HEK293 (cell line): ENCODE measurements at regions not wholly inside any gene's neighbourhood (a gene's known extent, or its start where the extent isn't known, plus 50 kb on each side); places are given as distances from the start of the nearest gene placed in this dataset.

ENCODE experiments used
- CTCF ChIA-PET: fragments of 350-600 bp; formaldehyde crosslinking; extraction: SDS; loops from one replicate; lab custom pipeline; 2021; ENCODE audit warnings: antibody characterized with exemption; lab: Yijun Ruan, JAX
- POLR2A ChIA-PET: fragments of 300-600 bp; formaldehyde crosslinking; extraction: SDS; loops from one replicate; lab custom pipeline; 2020; ENCODE audit warnings: antibody characterized with exemption, inconsistent platforms; lab: Yijun Ruan, JAX
- H3K27ac ChIP-seq: fragments of 200-500 bp; sonication (Bioruptor generic); 2 replicates; pipeline ENCODE4 v1.5.1; 2014; ENCODE audit warnings: low read depth, low read length, control low read depth, inconsistent platforms; ENCODE audit errors: extremely low read depth
- H3K36me3 ChIP-seq, 2 experiments: fragments of 200-500 bp in 1 of 2; sonication (Bioruptor generic) in 1 of 2; 1 replicate in 1 of 2; 2 replicates in 1 of 2; pipeline ENCODE4 v1.5.1; 2014 to 2017; ENCODE audit warnings: inconsistent platforms in 2 of 2, low read length in 2 of 2; ENCODE audit not compliant: control insufficient read depth in 2 of 2, insufficient read depth in 1 of 2
- H3K4me1 ChIP-seq: fragments of 200-500 bp; sonication (Bioruptor generic); 2 replicates; pipeline ENCODE4 v1.5.1; 2014; ENCODE audit warnings: mild to moderate bottlenecking, low read length, inconsistent platforms; ENCODE audit not compliant: control insufficient read depth, insufficient read depth
- H3K4me3 ChIP-seq: 2 replicates; pipeline ENCODE4 v1.5.1; 2011; ENCODE audit warnings: low read depth, mild to moderate bottlenecking, control low read depth, low read length, moderate library complexity
- H3K9me3 ChIP-seq: fragments of 200-500 bp; sonication (Bioruptor generic); 2 replicates; pipeline ENCODE4 v1.5.1; 2014; ENCODE audit warnings: low read depth, low read length, inconsistent platforms; ENCODE audit not compliant: control insufficient read depth, insufficient read depth
- GLIS1 ChIP-seq: fragments of 450-650 bp; formaldehyde crosslinking; IDR thresholded peaks from 2 replicates; pipeline ENCODE4 v1.5.1; 2016; ENCODE audit warnings: missing biosample characterization, missing genetic modification characterization
- KLF17 ChIP-seq: fragments of 450-650 bp; formaldehyde crosslinking; IDR thresholded peaks from 2 replicates; pipeline ENCODE4 v1.5.1; 2016; ENCODE audit warnings: missing biosample characterization, missing genetic modification characterization
- PATZ1 ChIP-seq: fragments of 450-650 bp; formaldehyde crosslinking; IDR thresholded peaks from 2 replicates; pipeline ENCODE4 v1.5.1; 2016; ENCODE audit warnings: missing biosample characterization, missing genetic modification characterization
- PRDM6 ChIP-seq: fragments of 450-650 bp; formaldehyde crosslinking; IDR thresholded peaks from 2 replicates; pipeline ENCODE4 v1.5.1; 2017; ENCODE audit warnings: missing biosample characterization, missing genetic modification characterization
- ZBTB26 ChIP-seq: fragments of 450-650 bp; formaldehyde crosslinking; optimal IDR thresholded peaks from 2 replicates; pipeline ENCODE3; 2016; ENCODE audit warnings: missing biosample characterization, mild to moderate bottlenecking, missing genetic modification characterization
- ZBTB8A ChIP-seq: fragments of 450-650 bp; formaldehyde crosslinking; IDR thresholded peaks from 2 replicates; pipeline ENCODE4 v1.5.1; 2016; ENCODE audit warnings: missing biosample characterization, missing genetic modification characterization
- ZFP69B ChIP-seq: fragments of 450-650 bp; formaldehyde crosslinking; IDR thresholded peaks from 2 replicates; pipeline ENCODE4 v1.5.1; 2016; ENCODE audit warnings: missing biosample characterization, missing genetic modification characterization
- ZNF157 ChIP-seq: fragments of 450-650 bp; formaldehyde crosslinking; IDR thresholded peaks from 2 replicates; pipeline ENCODE4 v1.5.1; 2016; ENCODE audit warnings: missing biosample characterization, missing genetic modification characterization
- ZNF175 ChIP-seq: fragments of 450-650 bp; formaldehyde crosslinking; IDR thresholded peaks from 2 replicates; pipeline ENCODE4 v1.5.1; 2016; ENCODE audit warnings: missing biosample characterization, missing genetic modification characterization
- ZNF266 ChIP-seq: fragments of 450-650 bp; formaldehyde crosslinking; IDR thresholded peaks from 2 replicates; pipeline ENCODE4 v1.5.1; 2016; ENCODE audit warnings: missing biosample characterization, missing genetic modification characterization, low read depth
- ZNF280C ChIP-seq: fragments of 450-650 bp; formaldehyde crosslinking; IDR thresholded peaks from 2 replicates; pipeline ENCODE4 v1.5.1; 2016; ENCODE audit warnings: missing biosample characterization, missing genetic modification characterization
- ZNF404 ChIP-seq: fragments of 450-650 bp; formaldehyde crosslinking; IDR thresholded peaks from 2 replicates; pipeline ENCODE4 v1.5.1; 2017; ENCODE audit warnings: missing biosample characterization, missing genetic modification characterization
- ZNF473 ChIP-seq: fragments of 450-650 bp; formaldehyde crosslinking; IDR thresholded peaks from 2 replicates; pipeline ENCODE4 v1.5.1; 2017; ENCODE audit warnings: missing biosample characterization, missing genetic modification characterization
- ZNF529 ChIP-seq: fragments of 450-650 bp; formaldehyde crosslinking; IDR thresholded peaks from 2 replicates; pipeline ENCODE4 v1.5.1; 2017; ENCODE audit warnings: missing genetic modification characterization, missing biosample characterization; ENCODE audit not compliant: insufficient replicate concordance
- ZNF623 ChIP-seq: fragments of 450-650 bp; formaldehyde crosslinking; IDR thresholded peaks from 2 replicates; pipeline ENCODE4 v1.5.1; 2016; ENCODE audit warnings: missing biosample characterization, missing genetic modification characterization
- ZNF670 ChIP-seq: fragments of 450-650 bp; formaldehyde crosslinking; IDR thresholded peaks from 2 replicates; pipeline ENCODE4 v1.5.1; 2016; ENCODE audit warnings: missing biosample characterization, missing genetic modification characterization, low read depth
- ZNF843 ChIP-seq: fragments of 450-650 bp; formaldehyde crosslinking; IDR thresholded peaks from 2 replicates; pipeline ENCODE4 v1.5.1; 2016; ENCODE audit warnings: missing biosample characterization, missing genetic modification characterization
- ZXDB ChIP-seq: fragments of 450-650 bp; formaldehyde crosslinking; IDR thresholded peaks from 2 replicates; pipeline ENCODE4 v1.5.1; 2016; ENCODE audit warnings: missing biosample characterization, missing genetic modification characterization

GRCh38 chr9:106207298-106207697 lies 513.0 kb downstream of the TMEM38B start (continued):
- TF ChIP-seq ZNF266 (tag by site-specific recombination) (no peak), ZNF473 (tag by site-specific recombination) (no peak), PRDM6 (tag by site-specific recombination) (no peak), ZNF280C (no peak), GLIS1 (tag by site-specific recombination) (no peak), ZFP69B (tag by site-specific recombination) (no peak), ZNF157 (tag by site-specific recombination) (no peak)
- TF ChIP-seq, all 188 proteins: peak for 0

GRCh38 chr9:106218427-106218826 lies 524.1 kb downstream of the TMEM38B start:
- Histone ChIP-seq H3K4me3 (no peak overlapping the region), H3K9me3 (no peaks in the 10 kb centered on the region), H3K27ac (no peak overlapping the region), H3K36me3 (no peaks in the 10 kb centered on the region), H3K4me1 (no peaks in the 10 kb centered on the region)
- TF ChIP-seq ZBTB8A (tag by site-specific recombination): no peak
- TF ChIP-seq ZNF404 (tag by site-specific recombination): no peak
- TF ChIP-seq ZNF623 (tag by site-specific recombination): no peak
- no peak for TF ChIP-seq ZXDB (tag by site-specific recombination)
- TF ChIP-seq KLF17 (tag by site-specific recombination): no peak
- TF ChIP-seq PATZ1 (tag by site-specific recombination): no peak
- no peak for TF ChIP-seq ZBTB26 (tag by site-specific recombination)
- TF ChIP-seq PRDM6 (tag by site-specific recombination): no peak
- no peak for TF ChIP-seq ZNF175 (tag by site-specific recombination)
- no peak for TF ChIP-seq ZNF670 (tag by site-specific recombination)
- TF ChIP-seq ZNF529 (tag by site-specific recombination): no peak
- TF ChIP-seq ZNF843 (tag by site-specific recombination): no peak
- ChIA-PET POLR2A (no interaction called here), CTCF (no interaction called here)
